ENCODE measurements at regions not wholly inside any gene's neighbourhood (a gene's known extent, or its start where the extent isn't known, plus 50 kb on each side); places are given as distances from the start of the nearest gene placed in this dataset.

DNA sequence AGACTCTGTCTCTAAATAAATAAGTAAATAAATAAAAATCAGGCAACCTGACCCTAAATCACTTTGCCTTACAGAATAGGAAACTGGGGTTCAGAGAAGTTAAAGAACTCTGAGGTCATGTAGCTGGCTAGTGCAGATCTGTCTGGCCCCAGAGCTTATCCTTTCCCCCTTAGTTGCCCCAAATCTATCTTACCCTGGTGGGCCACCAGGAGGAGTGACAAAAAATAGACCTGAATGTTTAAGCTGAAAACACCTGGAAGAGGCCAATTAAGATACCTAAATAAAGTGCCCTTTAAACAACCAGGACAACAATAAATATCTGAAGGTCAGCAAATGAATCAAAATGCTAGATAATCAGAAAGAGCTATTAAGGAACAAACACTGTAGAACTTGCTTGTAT is 59.7 kb downstream of the TEX35 start:
- TF ChIP-seq, protein P1, sequence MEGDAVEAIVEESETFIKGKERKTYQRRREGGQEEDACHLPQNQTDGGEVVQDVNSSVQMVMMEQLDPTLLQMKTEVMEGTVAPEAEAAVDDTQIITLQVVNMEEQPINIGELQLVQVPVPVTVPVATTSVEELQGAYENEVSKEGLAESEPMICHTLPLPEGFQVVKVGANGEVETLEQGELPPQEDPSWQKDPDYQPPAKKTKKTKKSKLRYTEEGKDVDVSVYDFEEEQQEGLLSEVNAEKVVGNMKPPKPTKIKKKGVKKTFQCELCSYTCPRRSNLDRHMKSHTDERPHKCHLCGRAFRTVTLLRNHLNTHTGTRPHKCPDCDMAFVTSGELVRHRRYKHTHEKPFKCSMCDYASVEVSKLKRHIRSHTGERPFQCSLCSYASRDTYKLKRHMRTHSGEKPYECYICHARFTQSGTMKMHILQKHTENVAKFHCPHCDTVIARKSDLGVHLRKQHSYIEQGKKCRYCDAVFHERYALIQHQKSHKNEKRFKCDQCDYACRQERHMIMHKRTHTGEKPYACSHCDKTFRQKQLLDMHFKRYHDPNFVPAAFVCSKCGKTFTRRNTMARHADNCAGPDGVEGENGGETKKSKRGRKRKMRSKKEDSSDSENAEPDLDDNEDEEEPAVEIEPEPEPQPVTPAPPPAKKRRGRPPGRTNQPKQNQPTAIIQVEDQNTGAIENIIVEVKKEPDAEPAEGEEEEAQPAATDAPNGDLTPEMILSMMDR (IDR thresholded peaks at IDR 0.05; ENCODE audit: insufficient read depth, low read depth, low read length, missing control alignments): no peak
- no peak for DNase-seq (ENCODE audit: low read depth)

DNA sequence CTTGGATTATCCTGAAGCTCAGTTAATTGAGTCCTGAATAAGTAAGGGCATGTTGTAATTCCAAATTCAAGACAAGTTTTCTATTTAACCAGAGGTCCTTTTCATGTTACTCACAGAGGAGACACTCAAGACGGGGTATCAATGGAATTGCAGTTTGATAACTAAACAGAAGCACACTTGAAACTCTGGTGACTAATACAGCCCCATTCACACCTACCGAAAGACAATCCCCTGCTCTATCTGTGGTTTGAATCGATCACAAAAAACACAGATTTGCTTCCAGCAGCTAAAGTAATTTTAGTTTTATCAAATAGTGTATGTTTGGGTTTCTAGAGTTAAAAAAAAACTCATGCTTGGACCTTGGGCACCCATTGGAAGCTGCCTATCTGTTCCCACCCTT is 60.4 kb downstream of the TEX35 start:
- TF ChIP-seq, protein P1 (IDR thresholded peaks at IDR 0.05; ENCODE audit: insufficient read depth, low read depth, low read length, missing control alignments): no peak
- no peak overlapping the region for H3K4me3 ChIP-seq (ENCODE audit: low read depth, low read length)
- DNase-seq (ENCODE audit: low read depth): peak; percentile 55

More for the DNA sequence above, 59.7 kb downstream of the TEX35 start:
- no peak overlapping the region for H3K4me3 ChIP-seq (ENCODE audit: low read depth, low read length)

GRCh38 chr1:178574345-178574744 is 61.4 kb downstream of the TEX35 start:
- no peak for DNase-seq (ENCODE audit: low read depth)
- TF ChIP-seq, protein P1 (IDR thresholded peaks at IDR 0.05; ENCODE audit: insufficient read depth, low read depth, low read length, missing control alignments): no peak
- no peak overlapping the region for H3K4me3 ChIP-seq (ENCODE audit: low read depth, low read length)

DNA sequence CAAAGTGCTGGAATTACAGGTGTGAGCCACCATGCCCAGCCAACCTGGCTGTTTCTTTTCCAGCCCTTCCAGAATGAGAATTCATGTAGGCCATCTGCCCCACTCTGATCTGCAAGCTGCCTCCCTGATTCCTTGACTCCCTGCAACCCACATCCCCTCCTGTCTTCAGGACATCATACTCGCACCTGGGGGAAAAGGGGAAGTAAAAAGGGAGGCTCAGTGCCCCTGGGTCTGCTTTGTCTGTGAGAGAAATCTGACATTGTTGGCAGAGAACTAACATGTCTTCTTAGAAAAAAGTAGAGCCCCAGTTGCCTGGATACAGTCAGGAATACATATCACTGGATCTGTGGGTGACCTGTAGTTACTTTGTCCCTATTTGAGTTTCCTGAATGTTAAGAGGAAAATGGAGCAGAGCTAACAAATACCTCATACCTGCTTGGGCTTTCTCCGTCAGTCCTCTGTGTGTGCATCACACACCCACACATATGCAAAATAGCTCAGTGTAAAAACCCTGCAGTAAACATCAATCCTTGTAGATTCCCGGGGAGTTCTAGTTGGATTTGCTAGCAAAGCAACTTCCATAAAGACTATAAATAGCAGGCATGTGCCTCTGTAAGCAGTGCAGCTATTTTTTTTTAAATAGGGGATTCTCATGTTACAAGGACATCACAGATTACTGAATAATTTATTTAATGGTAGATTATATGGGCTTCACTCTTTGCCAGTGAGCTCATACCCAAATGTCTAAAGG is 62.9 kb downstream of the TEX35 start:
- DNase-seq (ENCODE audit: low read depth): no peak
- H3K4me3 ChIP-seq (ENCODE audit: low read depth, low read length): no peak overlapping the region
- TF ChIP-seq, protein P1 (IDR thresholded peaks at IDR 0.05; ENCODE audit: insufficient read depth, low read depth, low read length, missing control alignments): no peak

- TF ChIP-seq, protein P1 (IDR thresholded peaks at IDR 0.05; ENCODE audit: insufficient read depth, low read depth, low read length, missing control alignments): no peak
- no peak for DNase-seq (ENCODE audit: low read depth)
- H3K4me3 ChIP-seq (ENCODE audit: low read depth, low read length): no peak overlapping the region
Observed at GRCh38 chr1:178576841-178577240, 63.9 kb downstream of the TEX35 start.

GRCh38 chr1:178577882-178578281 is 65.0 kb downstream of the TEX35 start:
- TF ChIP-seq, protein P1 (IDR thresholded peaks at IDR 0.05; ENCODE audit: insufficient read depth, low read depth, low read length, missing control alignments): no peak
- H3K4me3 ChIP-seq (ENCODE audit: low read depth, low read length): no peak overlapping the region; the same call in none of the 2 replicates
- no peak for DNase-seq (ENCODE audit: low read depth)

DNA sequence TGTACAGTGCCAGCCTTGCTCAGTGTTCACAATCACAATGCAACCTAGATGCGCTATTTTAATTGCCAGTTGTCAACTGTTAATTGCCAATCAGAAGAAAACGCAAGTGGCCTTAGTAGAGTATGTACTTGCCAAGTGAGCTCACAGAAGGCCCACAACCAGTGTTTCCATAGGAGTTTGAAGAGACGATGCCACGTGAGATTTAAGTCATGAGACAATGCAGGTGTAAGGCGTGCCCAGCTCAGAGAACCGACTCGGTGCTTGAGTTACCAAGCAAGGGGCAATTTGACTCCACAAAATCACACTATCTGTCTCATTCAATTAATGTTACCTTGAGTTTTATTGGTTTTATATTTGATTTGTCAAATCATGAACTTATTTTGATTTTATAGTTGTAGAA is 65.6 kb downstream of the TEX35 start:
- DNase-seq (ENCODE audit: low read depth): peak; percentile 32
- TF ChIP-seq, protein P1 (IDR thresholded peaks at IDR 0.05; ENCODE audit: insufficient read depth, low read depth, low read length, missing control alignments): no peak
- H3K4me3 ChIP-seq (ENCODE audit: low read depth, low read length): peak overlapping the region; percentile 39
